Stimulated activated CD8-positive, alpha-beta memory T cell treated with anti-CD3 and anti-CD28 coated beads, Interleukin-7, amount 100 ng/mL, for 24 hours (primary cell): ENCODE measurements at regions not wholly inside any gene's neighbourhood (a gene's known extent, or its start where the extent isn't known, plus 50 kb on each side); places are given as distances from the start of the nearest gene placed in this dataset.
"Not testable (repeated sequence)": the region's sequence is repeated elsewhere in the genome, so short reads cannot be mapped to it uniquely, and the experiment has no call there.

Experiments used
- DNase-seq: peaks from one replicate; pipeline ENCODE4 v3.0.0-alpha.2; 2020; ENCODE audit warnings: low read depth

- no peak for DNase-seq
Measured at GRCh38 chr1:112818990-112819689, 104.0 kb upstream of the PPM1J start.

GRCh38 chr1:112817555-112818373 lies 102.6 kb upstream of the PPM1J start:
- DNase-seq, result no peak

- no peak for DNase-seq
Measured at GRCh38 chr1:112815376-112815775, 100.2 kb upstream of the PPM1J start.

GRCh38 chr1:112814645-112815044 lies 99.5 kb upstream of the PPM1J start:
- not testable (repeated sequence) for DNase-seq

- peak; percentile 33 for DNase-seq
Measured at GRCh38 chr1:112808861-112809684, 93.9 kb upstream of the PPM1J start.

GRCh38 chr1:112807999-112808398 lies 92.9 kb upstream of the PPM1J start:
- DNase-seq, result no peak

- no peak for DNase-seq
Measured at GRCh38 chr1:112807117-112807516, 92.0 kb upstream of the PPM1J start.

- DNase-seq, result no peak
Measured at GRCh38 chr1:112806090-112806642, 91.0 kb upstream of the PPM1J start.

GRCh38 chr1:112805155-112805853 lies 90.2 kb upstream of the PPM1J start:
- no peak for DNase-seq

GRCh38 chr1:112803906-112804762 lies 89.0 kb upstream of the PPM1J start:
- peak; percentile 16 for DNase-seq

- DNase-seq, result no peak
Measured at GRCh38 chr1:112800289-112800688, 85.2 kb upstream of the PPM1J start.

- DNase-seq, result no peak
Measured at GRCh38 chr1:112798292-112798691, 83.2 kb upstream of the PPM1J start.

- DNase-seq, result no peak
Measured at GRCh38 chr1:112797224-112797623, 82.1 kb upstream of the PPM1J start.

- DNase-seq, result no peak
Measured at GRCh38 chr1:112794654-112795239, 79.6 kb upstream of the PPM1J start.

- DNase-seq, result no peak
Measured at GRCh38 chr1:112793631-112794565, 78.8 kb upstream of the PPM1J start.

GRCh38 chr1:112791723-112792104 lies 76.6 kb upstream of the PPM1J start:
- no peak for DNase-seq

- DNase-seq, result no peak
Measured at GRCh38 chr1:112790920-112791722, 76.0 kb upstream of the PPM1J start.

- DNase-seq, result no peak
Measured at GRCh38 chr1:112788561-112788960, 73.4 kb upstream of the PPM1J start.
